Astrocyte (in vitro differentiated cells and primary cell): ENCODE measurements at regions not wholly inside any gene's neighbourhood (a gene's known extent, or its start where the extent isn't known, plus 50 kb on each side); places are given as distances from the start of the nearest gene placed in this dataset.

ENCODE experiments used
- CTCF ChIP-seq: IDR thresholded peaks from 2 replicates; pipeline ENCODE4 v1.5.1; 2011; ENCODE audit warnings: low read depth, mild to moderate bottlenecking, inconsistent platforms, low read length, moderate library complexity; ENCODE audit not compliant: insufficient read depth
- EZH2 ChIP-seq: IDR thresholded peaks from 2 replicates; pipeline ENCODE4 v1.6.1; 2012; ENCODE audit warnings: mild to moderate bottlenecking, low read length, inconsistent platforms; ENCODE audit not compliant: insufficient read depth

GRCh38 chr10:62709200-62709599, 95.3 kb upstream of the ADO start:
- TF ChIP-seq EZH2: no peak
- TF ChIP-seq CTCF: no peak
